HG02588 (cell line): ENCODE measurements at regions not wholly inside any gene's neighbourhood (a gene's known extent, or its start where the extent isn't known, plus 50 kb on each side); places are given as distances from the start of the nearest gene placed in this dataset.
"Not testable (repeated sequence)": the region's sequence is repeated elsewhere in the genome, so short reads cannot be mapped to it uniquely, and the experiment has no call there.

Experiments used
- ATAC-seq: cut with Tn5 transposase; IDR thresholded peaks from one replicate; pipeline ENCODE4 v1.9.1; 2021; ENCODE audit warnings: mild to moderate bottlenecking, moderate library complexity; ENCODE audit not compliant: unreplicated experiment

DNA sequence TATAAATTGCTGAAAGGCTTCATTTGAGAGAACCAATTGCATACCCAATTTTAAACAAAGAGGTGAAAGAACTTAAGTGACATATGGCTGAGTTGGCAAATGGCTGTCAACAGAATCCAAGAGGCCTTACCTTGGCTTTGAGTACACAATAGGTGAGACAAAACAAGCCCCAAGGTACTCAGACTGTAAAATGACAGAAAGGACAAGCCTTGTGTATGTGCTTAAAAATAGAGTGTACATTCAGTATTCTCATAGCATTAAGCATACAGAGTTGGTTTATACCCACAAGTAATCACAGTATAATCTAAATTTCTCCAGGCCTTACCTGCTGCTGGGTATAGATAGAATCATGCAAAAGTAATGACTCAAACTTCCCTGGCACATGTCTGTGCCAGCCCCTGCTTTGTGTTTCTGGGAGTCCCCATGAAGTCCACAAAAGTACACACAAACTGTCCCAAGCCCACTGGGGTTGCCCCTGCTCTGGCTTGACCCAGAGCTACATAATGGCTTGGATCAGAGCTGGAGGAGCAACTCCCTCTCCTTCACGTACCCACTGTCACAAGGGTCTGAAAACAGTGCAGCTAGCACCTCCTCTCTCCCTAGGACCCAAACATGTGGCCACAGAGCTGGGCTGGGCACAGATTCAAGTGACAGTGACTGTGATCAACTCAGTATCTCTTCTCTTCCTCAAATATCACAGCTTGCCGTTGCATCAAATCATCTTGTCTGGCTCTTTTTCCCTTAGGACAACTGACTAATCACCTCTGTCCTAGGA lies 250.8 kb downstream of the ENC1 start:
- ATAC-seq: no peak

DNA sequence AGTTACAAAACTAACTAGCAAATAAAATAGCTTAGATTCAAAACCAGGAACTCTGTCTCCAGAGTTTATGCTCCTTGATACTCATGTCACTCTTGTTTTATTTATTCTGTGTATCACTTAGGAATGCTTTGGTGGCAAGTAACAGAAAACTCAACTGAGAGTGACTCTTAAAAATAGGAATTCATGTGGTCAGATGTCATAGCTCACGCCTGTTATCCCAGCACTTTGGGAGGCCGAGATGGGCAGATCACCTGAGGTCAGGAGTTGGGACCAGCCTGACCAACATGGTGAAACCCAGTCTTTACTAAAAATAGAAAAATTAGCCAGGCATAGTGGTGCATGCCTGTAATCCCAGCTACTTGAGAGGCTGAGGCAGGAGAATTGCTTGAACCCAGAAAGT lies 252.1 kb downstream of the ENC1 start:
- ATAC-seq: not testable (repeated sequence)

DNA sequence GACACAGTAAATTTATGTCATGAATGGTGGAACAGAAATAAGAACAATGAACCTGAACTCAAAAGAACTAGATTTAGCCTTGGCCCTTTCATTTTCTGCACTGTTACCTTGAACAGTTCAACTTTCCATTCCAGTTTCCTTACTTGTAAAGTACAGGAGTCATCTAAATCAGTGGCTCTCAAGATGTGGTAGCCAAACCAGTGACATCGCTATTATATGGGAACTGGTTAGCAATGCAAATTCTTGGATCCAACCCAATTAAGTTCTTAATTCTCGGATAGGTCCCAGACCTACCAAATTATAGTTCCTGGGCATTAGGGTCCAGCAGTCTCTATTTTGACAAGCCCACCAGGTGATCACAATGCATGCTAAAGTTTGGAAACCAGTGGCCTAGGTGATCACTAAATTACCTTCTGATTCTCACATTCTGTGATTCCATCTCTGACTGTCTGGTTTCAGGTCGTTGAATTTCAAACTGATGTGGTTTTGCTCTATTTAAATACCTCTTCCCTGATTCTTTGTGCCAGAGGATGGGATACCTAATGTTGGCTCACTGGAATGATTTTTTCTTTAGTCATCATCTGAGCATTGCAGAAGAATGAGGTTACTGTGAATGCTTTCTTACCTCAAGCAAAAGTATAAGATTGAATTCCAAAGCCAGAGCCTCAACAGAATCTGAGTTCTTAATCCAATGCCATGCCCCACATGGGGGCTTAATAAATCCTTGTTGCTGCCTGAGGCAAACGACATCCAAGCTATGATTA lies 253.8 kb downstream of the ENC1 start:
- ATAC-seq: no peak

DNA sequence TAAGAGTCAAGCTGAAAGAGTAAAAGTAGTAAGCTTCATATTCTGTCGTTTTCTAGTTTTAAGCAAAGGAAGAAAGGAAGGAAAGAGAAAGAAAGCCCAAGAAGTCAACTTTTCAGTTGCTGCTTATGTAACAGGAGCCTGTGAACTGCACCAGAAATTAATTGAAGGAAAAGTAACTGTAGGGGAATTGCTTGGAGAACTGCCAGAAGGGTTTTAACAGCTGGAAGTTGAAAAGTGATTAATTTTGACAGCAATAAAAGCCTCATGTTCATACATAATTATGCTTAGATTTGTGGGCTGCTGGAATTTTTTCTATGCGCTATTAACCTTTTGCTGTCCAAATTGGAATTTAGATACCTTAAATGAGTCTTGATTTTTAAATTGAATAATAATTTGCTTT lies 255.7 kb downstream of the ENC1 start:
- ATAC-seq: no peak

DNA sequence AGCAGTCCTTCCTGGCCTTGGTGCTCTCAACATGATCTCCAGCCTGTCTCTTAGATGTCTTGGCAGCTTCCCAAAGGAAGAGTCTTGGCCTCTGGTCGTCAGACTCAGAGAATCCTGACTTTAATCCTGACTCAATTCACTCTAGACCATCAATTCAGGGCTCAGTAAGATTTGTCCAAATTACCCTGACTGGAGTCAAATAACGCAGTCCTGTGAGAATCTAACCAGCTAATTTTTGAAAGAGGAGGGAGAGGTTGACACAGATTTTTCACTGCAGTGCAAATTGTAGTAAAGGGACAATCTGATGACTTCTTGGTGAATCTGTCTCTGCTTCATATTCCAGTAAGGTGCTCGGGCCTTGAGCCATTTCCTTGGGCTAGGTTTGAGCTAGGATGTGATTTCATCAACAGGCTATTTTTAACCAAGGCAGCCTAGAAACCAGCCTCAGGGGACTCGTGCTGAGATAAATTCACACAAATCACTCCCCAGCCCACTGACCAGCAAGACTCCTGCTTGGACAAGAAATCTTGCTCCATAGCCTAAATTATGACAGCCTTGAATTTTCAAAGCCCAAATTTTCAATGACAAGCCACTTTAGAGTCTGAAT lies 257.4 kb downstream of the ENC1 start:
- ATAC-seq: no peak

DNA sequence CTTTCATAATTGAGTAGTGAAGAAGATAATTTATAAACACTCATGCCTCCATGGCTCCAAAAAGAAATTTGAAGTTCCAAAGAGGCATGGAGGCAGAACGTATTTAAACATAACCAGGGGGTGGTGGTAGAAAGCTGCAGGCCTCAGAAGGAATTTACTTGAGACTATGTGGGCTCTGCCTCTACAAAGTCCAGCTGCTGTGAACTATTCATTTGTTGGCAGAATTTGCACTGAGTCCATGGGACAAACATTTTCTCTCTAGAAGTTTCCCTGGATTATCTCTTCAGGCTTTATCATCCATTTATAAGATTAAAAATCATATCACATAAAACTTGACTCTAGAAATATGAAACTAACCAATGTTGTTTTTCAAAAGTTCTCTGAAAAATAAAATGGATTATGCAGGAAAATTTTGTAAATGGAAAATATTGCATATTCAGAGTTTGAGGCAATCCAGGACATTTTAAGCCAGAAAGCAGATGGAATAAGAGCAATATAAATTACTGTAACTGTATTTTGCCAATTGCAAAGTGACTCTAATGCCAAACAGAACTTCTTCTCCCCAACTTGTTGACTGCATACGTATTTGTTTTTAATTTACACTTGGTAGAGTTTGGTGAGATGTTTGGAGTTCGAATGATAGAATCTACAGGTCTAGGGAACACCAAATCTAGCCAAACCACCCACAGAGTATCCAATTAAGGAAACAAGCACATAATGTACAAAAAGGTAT lies 258.2 kb downstream of the ENC1 start:
- ATAC-seq: no peak

DNA sequence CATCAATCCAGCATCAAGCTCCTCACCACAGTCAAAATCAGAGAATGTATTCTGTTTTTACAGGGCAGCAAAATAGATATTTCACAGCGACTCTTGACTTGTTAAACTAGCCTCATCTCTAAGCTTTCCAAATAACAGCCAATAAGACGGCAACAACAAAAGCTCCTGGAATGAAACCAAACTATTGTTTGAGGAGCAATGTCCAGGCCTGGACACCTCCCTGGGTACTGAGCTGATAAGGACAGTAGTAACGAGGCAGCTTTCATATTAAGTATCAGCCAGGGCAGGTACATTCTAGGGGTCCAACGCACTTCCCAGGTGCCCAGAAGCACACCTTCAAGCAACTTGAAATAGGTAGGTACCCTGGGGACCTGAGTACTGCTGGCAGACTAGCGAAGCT lies 260.3 kb downstream of the ENC1 start:
- ATAC-seq: no peak

DNA sequence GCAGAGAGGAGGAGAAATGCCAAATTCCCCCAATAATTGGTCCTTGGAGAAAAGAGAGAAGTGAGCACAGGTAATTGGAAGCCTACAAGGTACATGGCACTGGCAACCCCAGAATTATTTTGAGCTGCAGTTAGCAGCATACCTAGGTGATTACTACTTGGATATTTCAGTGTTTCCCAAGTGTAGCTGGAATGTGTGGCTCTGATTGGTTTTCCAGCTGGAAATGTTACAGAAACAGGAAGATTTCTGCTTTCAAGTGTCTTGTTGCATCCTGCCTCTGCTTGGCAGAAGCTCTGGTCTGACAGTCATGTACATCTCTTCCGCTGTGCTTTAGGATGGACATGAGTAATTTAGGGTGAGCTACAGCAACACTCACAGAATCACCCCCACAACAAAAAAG lies 262.1 kb downstream of the ENC1 start:
- ATAC-seq: no peak

DNA sequence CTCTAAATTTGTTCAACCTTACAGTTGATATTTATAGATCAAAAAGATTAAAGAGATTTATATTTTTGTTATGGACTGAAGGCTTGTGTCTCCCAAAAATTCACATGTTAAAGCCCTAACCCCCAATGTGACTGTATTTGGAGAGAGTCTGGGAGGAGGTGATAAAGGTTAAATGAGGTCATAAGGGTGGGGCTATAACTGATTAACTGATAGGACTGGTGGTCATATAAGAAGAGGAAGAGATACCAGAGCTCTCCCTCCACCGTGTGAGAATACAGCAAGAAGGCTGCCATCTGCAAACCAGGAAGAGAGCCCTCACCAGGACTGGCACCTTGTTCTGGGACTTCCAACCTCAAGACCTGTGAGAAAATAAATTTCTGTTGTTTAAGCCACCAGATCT lies 264.3 kb downstream of the ENC1 start:
- ATAC-seq: no peak

DNA sequence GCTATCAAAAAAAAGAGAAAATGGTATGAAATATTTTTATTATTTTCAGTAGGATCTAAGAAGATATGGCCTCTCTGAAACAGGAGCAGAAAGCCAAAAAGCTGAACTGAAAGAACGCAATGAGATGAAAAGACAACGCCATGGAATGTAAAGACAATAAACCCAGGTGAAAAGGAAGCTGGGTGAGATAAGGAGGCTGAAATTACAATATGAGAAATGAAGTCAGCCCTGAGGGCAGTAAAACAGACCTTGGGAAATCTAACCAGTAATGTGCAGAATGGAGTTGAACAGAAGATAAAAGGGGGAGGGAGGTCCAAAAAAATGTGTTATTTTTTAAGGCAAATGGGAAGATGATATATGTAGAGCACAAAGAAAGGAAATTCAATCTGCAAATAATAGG lies 265.3 kb downstream of the ENC1 start:
- ATAC-seq: no peak

DNA sequence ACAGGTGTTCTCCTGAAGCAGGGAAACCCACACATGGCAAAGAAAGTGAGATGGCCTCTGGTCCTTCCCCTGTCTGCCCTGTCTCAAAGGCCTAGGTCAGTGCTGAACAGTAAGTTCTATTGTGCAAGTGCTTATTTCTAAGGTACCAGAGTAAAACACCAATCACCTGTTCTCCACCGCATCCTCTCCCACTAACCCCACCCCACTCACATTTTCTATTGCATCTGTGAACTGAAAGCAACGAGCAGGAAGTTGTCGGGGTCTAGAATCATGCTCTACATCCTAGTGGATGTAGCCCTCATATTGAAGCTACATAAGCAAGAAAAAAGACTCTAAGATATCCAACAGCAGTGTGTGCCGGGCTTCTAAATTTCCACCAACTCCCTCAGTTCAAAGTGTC lies 265.9 kb downstream of the ENC1 start:
- no peak for ATAC-seq

DNA sequence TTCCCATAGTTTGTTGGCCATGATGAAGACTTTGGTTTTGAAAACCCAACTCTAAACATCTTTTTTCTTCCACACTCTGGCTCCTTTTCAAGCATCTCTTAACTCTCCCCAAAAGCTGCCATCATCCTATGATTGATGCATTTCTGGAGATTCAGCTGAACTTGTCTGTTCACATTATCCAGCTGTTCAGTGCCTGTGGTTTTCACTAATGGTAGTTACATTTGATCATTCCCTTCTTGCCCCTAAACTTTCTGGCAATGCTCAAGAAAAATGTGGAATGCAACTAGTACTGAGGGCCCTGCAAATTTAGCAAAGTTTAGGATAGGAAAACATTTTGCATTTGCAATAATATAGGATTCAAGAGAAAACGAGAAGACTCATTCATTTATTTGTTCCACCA lies 267.5 kb downstream of the ENC1 start:
- ATAC-seq: no peak

DNA sequence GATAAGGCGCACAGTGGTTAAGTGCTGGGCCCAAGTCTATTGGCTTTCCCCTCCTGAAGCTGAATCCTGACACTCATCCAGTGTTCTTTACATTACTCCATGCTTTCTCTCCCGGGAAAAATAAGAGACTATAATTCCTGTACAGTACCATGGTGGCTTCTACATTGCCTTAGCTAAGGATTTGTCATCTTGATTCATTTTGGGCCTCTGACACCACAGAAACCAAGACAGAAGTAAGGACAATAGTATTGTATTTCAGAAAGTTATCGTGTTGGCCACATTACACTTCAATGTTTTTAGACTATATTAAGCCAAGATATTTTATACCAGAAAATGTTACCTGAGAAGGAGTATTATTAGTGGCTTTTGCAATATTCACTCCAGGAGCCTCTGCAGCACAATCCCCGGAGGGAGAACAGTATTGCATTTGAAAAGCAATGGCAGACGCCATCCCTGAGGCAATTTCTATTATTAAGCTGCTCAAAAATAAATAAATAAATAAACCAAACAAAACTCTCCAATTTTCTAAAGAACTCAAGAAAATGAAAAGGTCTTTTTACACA lies 267.9 kb downstream of the ENC1 start:
- no peak for ATAC-seq

DNA sequence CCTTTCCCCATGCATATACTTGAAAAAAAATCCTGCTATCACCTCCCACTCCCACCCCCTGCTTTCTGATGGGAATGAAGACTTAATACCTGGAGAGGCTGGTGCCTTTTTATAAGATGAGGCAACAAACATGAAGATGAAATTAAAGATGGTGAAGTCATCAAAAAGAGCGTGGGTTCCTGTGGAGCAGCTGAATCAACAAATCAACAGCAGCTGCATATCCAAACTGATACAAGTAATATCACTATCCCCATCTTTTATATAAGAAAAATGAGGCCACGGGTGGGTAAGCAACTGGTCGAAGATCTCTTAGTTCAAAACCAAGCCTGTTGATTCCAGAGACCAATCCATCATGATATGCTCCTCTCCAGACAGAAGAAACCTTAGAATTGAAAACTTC lies 268.5 kb downstream of the ENC1 start:
- no peak for ATAC-seq

DNA sequence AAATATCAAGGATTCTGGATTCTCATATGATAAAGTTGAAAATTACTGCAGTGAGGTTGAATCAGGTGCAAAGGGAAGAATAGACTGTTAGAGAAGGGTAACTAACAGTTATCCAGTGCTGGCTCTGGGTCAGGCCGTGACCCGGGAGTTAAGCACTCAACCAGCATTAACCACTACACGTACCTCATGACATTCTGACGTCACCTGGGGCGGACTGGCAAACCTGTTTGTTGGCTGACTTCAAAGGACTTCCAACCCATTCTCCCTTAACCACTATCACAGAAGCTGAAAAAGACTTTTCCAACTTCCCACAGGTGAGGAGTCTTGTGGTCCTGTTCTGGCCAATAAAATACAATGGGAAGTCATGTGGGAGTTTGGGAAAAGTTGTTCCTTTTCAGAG lies 268.9 kb downstream of the ENC1 start:
- no peak for ATAC-seq

DNA sequence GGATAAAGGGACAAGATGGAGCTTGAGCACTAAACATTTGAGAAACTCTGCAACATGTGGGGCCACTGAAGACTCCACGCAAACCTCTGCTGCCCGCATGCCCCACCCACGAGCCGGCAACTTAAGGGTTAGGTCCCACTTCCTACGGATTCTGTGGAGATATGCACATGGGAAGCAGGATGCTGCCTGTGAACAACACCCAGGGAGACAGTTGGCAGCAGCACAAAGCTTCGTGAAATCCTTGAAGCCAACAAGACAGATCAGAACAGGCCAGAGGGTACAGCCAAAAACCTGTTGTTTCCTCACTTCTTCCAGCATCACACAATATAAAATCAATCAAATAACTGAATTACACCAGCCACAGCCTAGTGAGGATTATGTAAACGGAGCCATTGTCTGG lies 270.4 kb downstream of the ENC1 start:
- no peak for ATAC-seq

DNA sequence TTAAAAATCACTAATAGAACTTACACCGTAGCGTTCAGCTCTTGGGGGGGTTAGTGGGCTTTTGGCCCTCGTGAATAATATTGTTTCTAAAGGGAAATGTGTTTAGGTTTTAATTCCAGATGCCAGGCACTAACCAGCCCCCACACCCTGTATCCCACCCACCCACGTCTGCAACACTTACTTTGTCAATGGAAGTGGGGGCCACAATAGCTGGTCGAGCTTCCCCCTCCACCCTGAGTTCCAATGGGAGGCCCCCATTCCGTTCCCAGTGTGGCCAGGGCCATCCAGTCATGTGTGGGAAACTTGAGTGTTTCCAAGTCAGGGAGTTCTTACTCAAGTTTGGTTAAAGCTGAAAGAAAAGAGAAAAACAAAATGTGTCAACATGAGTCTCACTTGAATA lies 271.4 kb downstream of the ENC1 start:
- no peak for ATAC-seq

DNA sequence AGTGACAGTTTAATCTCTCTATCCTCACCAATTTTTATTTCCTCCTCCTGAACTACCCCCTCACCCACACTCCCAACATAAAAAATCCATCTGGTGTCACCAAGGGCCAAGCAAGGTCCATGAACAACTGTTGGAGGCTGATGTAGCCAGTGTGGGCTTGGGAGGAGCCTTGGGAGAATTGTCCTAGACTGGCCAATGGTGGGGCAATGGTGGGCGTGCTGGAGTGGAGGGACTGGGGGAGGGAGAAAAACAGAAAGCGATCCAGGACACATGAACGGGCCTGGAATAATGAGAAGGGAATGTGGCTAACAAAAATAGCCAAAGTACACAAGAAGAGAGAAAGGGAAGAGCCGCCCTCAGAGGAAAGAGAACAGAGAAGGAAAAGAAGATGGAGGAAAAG lies 272.6 kb downstream of the ENC1 start:
- no peak for ATAC-seq

DNA sequence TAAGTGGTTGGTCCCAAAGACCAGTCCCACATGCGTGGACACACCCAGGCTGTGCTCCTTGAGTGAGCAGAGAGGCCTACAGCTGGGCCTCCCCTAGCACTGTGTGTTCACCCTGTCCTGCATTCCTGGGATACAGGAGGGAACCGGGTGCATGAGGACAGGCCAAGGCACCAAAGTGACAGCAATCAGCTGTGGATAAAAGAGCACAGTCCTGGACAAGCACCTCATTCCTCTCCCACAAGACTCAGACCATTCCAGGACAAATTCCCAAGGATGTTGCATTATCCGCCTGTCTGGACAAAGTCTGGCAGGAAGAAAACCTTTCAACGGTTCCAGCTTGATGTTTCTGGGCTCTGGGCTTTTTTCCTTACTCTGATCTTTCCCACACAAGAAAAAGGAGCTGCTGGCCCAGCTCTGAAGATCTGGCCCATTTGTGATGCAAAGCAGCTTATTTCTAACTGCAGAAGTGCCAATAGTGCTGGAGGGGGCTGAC lies 273.2 kb downstream of the ENC1 start:
- ATAC-seq: no peak

DNA sequence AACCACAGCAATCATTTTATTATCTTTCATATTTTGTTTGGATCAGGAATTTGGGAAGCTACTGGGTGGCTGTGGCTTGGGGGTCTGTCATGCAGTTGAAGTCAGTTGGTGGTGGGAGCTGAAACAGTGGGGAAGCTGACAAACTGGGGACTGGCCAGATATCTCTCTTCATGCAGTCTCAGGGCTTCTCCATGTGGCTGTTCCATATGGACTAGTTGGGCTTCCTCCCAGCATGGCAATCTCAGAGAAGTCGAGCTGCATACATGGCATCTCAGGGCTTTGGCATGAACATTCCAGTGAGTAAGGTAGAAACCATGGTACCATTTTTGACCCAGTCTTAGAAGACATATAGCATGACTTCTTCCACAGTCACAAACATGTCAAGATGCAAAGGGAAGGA lies 274.8 kb downstream of the ENC1 start:
- ATAC-seq: no peak

DNA sequence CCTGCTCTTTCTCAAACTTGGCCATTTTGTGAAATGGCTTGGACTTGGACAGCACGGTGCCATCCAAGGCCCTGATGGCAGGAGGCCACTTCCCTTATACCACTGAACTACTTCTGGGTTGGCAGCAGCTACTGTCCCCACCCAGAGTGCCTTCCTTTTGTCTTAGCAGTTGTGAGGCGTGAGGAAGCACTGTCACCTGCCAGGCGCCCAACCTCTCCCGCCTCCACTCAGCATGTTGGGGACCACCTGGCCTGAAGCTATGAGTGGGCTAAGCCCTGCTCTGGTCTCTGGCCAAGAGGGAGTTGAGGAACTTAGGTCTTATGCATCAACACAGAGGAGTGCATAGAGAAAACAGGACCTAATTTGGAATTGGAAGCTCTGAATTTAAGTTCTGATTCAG lies 276.0 kb downstream of the ENC1 start:
- ATAC-seq: no peak
